ENCODE measurements at regions not wholly inside any gene's neighbourhood (a gene's known extent, or its start where the extent isn't known, plus 50 kb on each side); places are given as distances from the start of the nearest gene placed in this dataset.

GRCh38 chr2:37554155-37554510 is 117.3 kb downstream of the CDC42EP3 start:
- Histone ChIP-seq H2AFZ (ENCODE audit: low read length) (no peak overlapping the region), H4K8ac (ENCODE audit: extremely low read depth, insufficient read depth, low read length) (no peak overlapping the region), H3K23ac (ENCODE audit: insufficient read length) (no peak overlapping the region), H3K36me3 (ENCODE audit: control insufficient read depth in 2 of 4, insufficient read depth in 4 of 4, low read length in 3 of 4) (no peaks in the 10 kb centered on the region), H3K27ac (ENCODE audit: low read depth, low read length) (no peak overlapping the region), H2BK12ac (ENCODE audit: low read depth, low read length) (no peak overlapping the region), H3K79me1 (ENCODE audit: low read depth, low read length) (no peaks in the 10 kb centered on the region), H3K18ac (ENCODE audit: extremely low read depth, low read length) (no peak overlapping the region), H3K14ac (ENCODE audit: insufficient read length) (no peak overlapping the region), H3K27me3 (replicated peaks in 1 of 4; ENCODE audit: control insufficient read depth in 3 of 4, extremely low read depth in 1 of 4, insufficient read depth in 3 of 4, low read length in 3 of 4) (no peaks in the 10 kb centered on the region), H3K79me2 (ENCODE audit: control insufficient read depth in 1 of 2, insufficient read depth in 2 of 2, low read length in 2 of 2) (no peaks in the 10 kb centered on the region), H3K56ac (replicated peaks; ENCODE audit: insufficient read length, low read depth, low read length) (no peak overlapping the region), H2BK15ac (ENCODE audit: low read length) (no peak overlapping the region), H4K91ac (replicated peaks; ENCODE audit: insufficient read length, low read length) (no peak overlapping the region), H3K9ac (replicated peaks in 1 of 4; ENCODE audit: extremely low read depth in 1 of 4, low read depth in 3 of 4, low read length in 3 of 4) (no peak overlapping the region), H3K23me2 (ENCODE audit: low read depth, low read length) (no peaks in the 10 kb centered on the region), H3K4me3 (ENCODE audit: extremely low read depth in 1 of 4, insufficient read depth in 2 of 4, low read depth in 3 of 4, low read length in 4 of 4) (no peak overlapping the region), H4K20me1 (replicated peaks in 1 of 2; ENCODE audit: control insufficient read depth in 1 of 2, insufficient read depth in 2 of 2, low read length in 2 of 2) (no peaks in the 10 kb centered on the region), H2BK20ac (ENCODE audit: low read length) (no peak overlapping the region), H2BK5ac (ENCODE audit: low read depth, low read length) (no peak overlapping the region), H2AK5ac (ENCODE audit: low read depth, low read length) (no peak overlapping the region), H3K4me1 (replicated peaks in 1 of 4; ENCODE audit: control insufficient read depth in 3 of 4, insufficient read depth in 4 of 4, low read length in 3 of 4) (no peaks in the 10 kb centered on the region), H3K4me2 (ENCODE audit: insufficient read depth in 1 of 2, low read depth in 2 of 2, low read length in 2 of 2) (no peak overlapping the region), H3K4ac (replicated peaks; ENCODE audit: insufficient read length, low read depth, low read length) (no peak overlapping the region), H2BK120ac (replicated peaks; ENCODE audit: low read depth, low read length) (no peak overlapping the region), H3K9me3 (ENCODE audit: insufficient read depth in 2 of 2, low read depth in 1 of 2, low read length in 1 of 2) (0 out of 4 replicates have a peak, but pooled peaks cover 3 to 4% of the 10 kb centered on the region in 2 experiments), H4K5ac (ENCODE audit: insufficient read length, low read depth, low read length) (no peak overlapping the region)
- FAIRE-seq (no peak), DNase-seq (ENCODE audit: low read depth in 1 of 2, low spot score in 2 of 2) (no peak)
- 94% methylated on average over 2 of the region's 2 CpGs; no CpG with 5 or more reads in 1 of the 2 experiments for WGBS, 2 experiments (ENCODE audit: extremely low coverage in 1 of 2, insufficient coverage in 1 of 2, insufficient read length in 1 of 2, insufficient replicate concordance in 2 of 2, low coverage in 1 of 2, low lambda C conversion rate in 2 of 2, missing lambda C conversion rate in 1 of 2)
- ChIA-PET POLR2A (ENCODE audit: partially characterized antibody) (no interaction called here), CTCF (ENCODE audit: partially characterized antibody) (interaction anchor here (1.0 kb wide), 1 partner anchor 324 kb away, joined by 3 read pairs; no protein-coding TSS in a partner anchor)
- TF ChIP-seq NRF1 (IDR thresholded peaks at IDR 0.05; ENCODE audit: low read depth, low read length) = no peak
- TF ChIP-seq, protein P1, sequence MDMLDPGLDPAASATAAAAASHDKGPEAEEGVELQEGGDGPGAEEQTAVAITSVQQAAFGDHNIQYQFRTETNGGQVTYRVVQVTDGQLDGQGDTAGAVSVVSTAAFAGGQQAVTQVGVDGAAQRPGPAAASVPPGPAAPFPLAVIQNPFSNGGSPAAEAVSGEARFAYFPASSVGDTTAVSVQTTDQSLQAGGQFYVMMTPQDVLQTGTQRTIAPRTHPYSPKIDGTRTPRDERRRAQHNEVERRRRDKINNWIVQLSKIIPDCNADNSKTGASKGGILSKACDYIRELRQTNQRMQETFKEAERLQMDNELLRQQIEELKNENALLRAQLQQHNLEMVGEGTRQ (IDR thresholded peaks at IDR 0.05; ENCODE audit: low read length) = no peak
- TF ChIP-seq RBBP5 (IDR thresholded peaks at IDR 0.05; ENCODE audit: borderline replicate concordance, low read depth, low read length) = no peak
- TF ChIP-seq TAF1 (IDR thresholded peaks at IDR 0.05; ENCODE audit: low read depth, low read length) = no peak
- TF ChIP-seq FOSL1 (IDR thresholded peaks at IDR 0.05; ENCODE audit: insufficient read depth, low read depth, low read length) = no peak

All from H1 (cell line).